WTC11 (cell line): ENCODE measurements at regions not wholly inside any gene's neighbourhood (a gene's known extent, or its start where the extent isn't known, plus 50 kb on each side); places are given as distances from the start of the nearest gene placed in this dataset.
"Not testable (repeated sequence)": the region's sequence is repeated elsewhere in the genome, so short reads cannot be mapped to it uniquely, and the experiment has no call there.

Experiments used
- ATAC-seq: fragments of 200-7000 bp; cut with Tn5 transposase; 2 replicates; pipeline ENCODE4 v1.10.0; 2021; ENCODE audit warnings: mild to moderate bottlenecking, moderate library complexity
- CTCF ChIA-PET: fragments of 300-600 bp; sonication (Branson Sonifier 250); formaldehyde crosslinking; loops from one replicate; lab custom pipeline; 2021; ENCODE audit warnings: antibody characterized with exemption; lab: Charles Lee
- POLR2A ChIA-PET: fragments of 350-600 bp; sonication (Branson Sonifier 250); formaldehyde crosslinking; loops from one replicate; lab custom pipeline; 2021; ENCODE audit warnings: antibody characterized with exemption; lab: Charles Lee
- DNase-seq: peaks from one replicate; pipeline ENCODE4 v3.0.0; 2021; ENCODE audit warnings: low spot score
- H3K27ac Mint-ChIP-seq: 2 replicates; pipeline ENCODE4 v1.8.0; 2021; ENCODE audit warnings: mixed read lengths
- H3K27me3 Mint-ChIP-seq: 2 replicates; pipeline ENCODE4 v1.8.0; 2021; ENCODE audit warnings: low read depth, mild to moderate bottlenecking, moderate library complexity, mixed read lengths
- H3K36me3 Mint-ChIP-seq: 2 replicates; pipeline ENCODE4 v1.8.0; 2021; ENCODE audit warnings: mixed read lengths
- H3K4me1 Mint-ChIP-seq: 2 replicates; pipeline ENCODE4 v1.8.0; 2022; ENCODE audit warnings: mixed read lengths
- H3K4me3 Mint-ChIP-seq: 2 replicates; pipeline ENCODE4 v1.8.0; 2021; ENCODE audit warnings: mild to moderate bottlenecking, moderate library complexity, mixed read lengths
- H3K9me3 Mint-ChIP-seq: 2 replicates; pipeline ENCODE4 v1.8.0; 2021; ENCODE audit warnings: mixed read lengths
- ATF2 ChIP-seq: sonication (generic); formaldehyde crosslinking; IDR thresholded peaks from 2 replicates; pipeline ENCODE4 v1.8.1; 2022; ENCODE audit warnings: low read depth, missing genetic modification reagents, borderline replicate concordance
- ELF4 ChIP-seq: sonication (generic); formaldehyde crosslinking; IDR thresholded peaks from 2 replicates; pipeline ENCODE4 v1.8.1; 2022; ENCODE audit warnings: low read depth, mild to moderate bottlenecking, moderate library complexity, missing genetic modification reagents
- FOXK1 ChIP-seq: sonication (generic); formaldehyde crosslinking; IDR thresholded peaks from 2 replicates; pipeline ENCODE4 v1.8.0; 2022; ENCODE audit warnings: mild to moderate bottlenecking, moderate library complexity, missing genetic modification reagents
- GRHL2 ChIP-seq: fragments of 250-450 bp; sonication (Bioruptor Pico); IDR thresholded peaks from 2 replicates; pipeline ENCODE4 v1.8.0; 2022; ENCODE audit warnings: mild to moderate bottlenecking, moderate library complexity; ENCODE audit not compliant: insufficient replicate concordance, severe bottlenecking
- HMGXB4 ChIP-seq: sonication (generic); formaldehyde crosslinking; IDR thresholded peaks from 2 replicates; pipeline ENCODE4 v1.8.1; 2023; ENCODE audit warnings: mild to moderate bottlenecking, moderate library complexity, missing genetic modification reagents
- MAX ChIP-seq: sonication (generic); formaldehyde crosslinking; IDR thresholded peaks from 2 replicates; pipeline ENCODE4 v1.8.0; 2022; ENCODE audit warnings: mild to moderate bottlenecking, missing genetic modification reagents
- NR1H2 ChIP-seq: sonication (generic); formaldehyde crosslinking; IDR thresholded peaks from 2 replicates; pipeline ENCODE4 v1.9.0; 2021; ENCODE audit warnings: mild to moderate bottlenecking, moderate library complexity, missing genetic modification reagents
- SMAD3 ChIP-seq: sonication (generic); formaldehyde crosslinking; IDR thresholded peaks from 2 replicates; pipeline ENCODE4 v1.8.0; 2022; ENCODE audit warnings: missing genetic modification reagents, mild to moderate bottlenecking, borderline replicate concordance
- USF1 ChIP-seq: sonication (generic); formaldehyde crosslinking; IDR thresholded peaks from 2 replicates; pipeline ENCODE4 v1.8.0; 2022; ENCODE audit warnings: mild to moderate bottlenecking, missing genetic modification reagents
- USF2 ChIP-seq: sonication (generic); formaldehyde crosslinking; IDR thresholded peaks from 2 replicates; pipeline ENCODE4 v1.8.1; 2023; ENCODE audit warnings: mild to moderate bottlenecking, missing genetic modification reagents, moderate library complexity
- ZBTB21 ChIP-seq: sonication (generic); formaldehyde crosslinking; IDR thresholded peaks from 2 replicates; pipeline ENCODE4 v1.8.1; 2023; ENCODE audit warnings: mild to moderate bottlenecking, missing genetic modification reagents, borderline replicate concordance
- ZNF281 ChIP-seq: sonication (generic); formaldehyde crosslinking; IDR thresholded peaks from 2 replicates; pipeline ENCODE4 v1.8.0; 2023; ENCODE audit warnings: mild to moderate bottlenecking, missing genetic modification reagents
- ZNF512 ChIP-seq: sonication (generic); formaldehyde crosslinking; IDR thresholded peaks from 2 replicates; pipeline ENCODE4 v1.8.1; 2022; ENCODE audit warnings: missing genetic modification reagents, borderline replicate concordance
- ZNF532 ChIP-seq: fragments of 250-450 bp; sonication (Bioruptor Pico); IDR thresholded peaks from 2 replicates; pipeline ENCODE4 v1.9.0; 2021; ENCODE audit warnings: mild to moderate bottlenecking, borderline replicate concordance

- H3K4me1 Mint-ChIP-seq, H3K27ac Mint-ChIP-seq, CTCF ChIA-PET, H3K36me3 Mint-ChIP-seq, ATAC-seq, H3K9me3 Mint-ChIP-seq, H3K27me3 Mint-ChIP-seq, POLR2A ChIA-PET, H3K4me3 Mint-ChIP-seq, DNase-seq: not testable (repeated sequence)
Measured at GRCh38 chr5:20711520-20712155, 723.6 kb upstream of the CDH18 start.

- H3K27me3 Mint-ChIP-seq, ATAC-seq, H3K27ac Mint-ChIP-seq, H3K36me3 Mint-ChIP-seq, POLR2A ChIA-PET, H3K4me3 Mint-ChIP-seq, CTCF ChIA-PET, DNase-seq, H3K9me3 Mint-ChIP-seq, H3K4me1 Mint-ChIP-seq: not testable (repeated sequence)
Measured at GRCh38 chr5:20707634-20708033, 719.6 kb upstream of the CDH18 start.

- ATAC-seq, result no peak
- no peak overlapping the region for H3K27ac Mint-ChIP-seq
- CTCF ChIA-PET, result no interaction called here
- TF ChIP-seq ELF4 (CRISPR knock-in tag) (no peak), ZNF281 (no peak), ZNF512 (CRISPR knock-in tag) (no peak), ATF2 (CRISPR knock-in tag) (no peak), SMAD3 (CRISPR knock-in tag) (no peak), USF1 (no peak), NR1H2 (no peak), MAX (CRISPR knock-in tag) (no peak), GRHL2 (CRISPR knock-in tag) (no peak), ZNF532 (CRISPR knock-in tag) (no peak), FOXK1 (CRISPR knock-in tag) (no peak), USF2 (CRISPR knock-in tag) (no peak), ZBTB21 (no peak), HMGXB4 (CRISPR knock-in tag) (no peak)
Measured at GRCh38 chr5:20694121-20694520, 706.1 kb upstream of the CDH18 start.

More at GRCh38 chr5:20694121-20694520, 706.1 kb upstream of the CDH18 start:
- Mint-ChIP-seq H3K27me3 (no peaks in the 10 kb centered on the region), H3K36me3 (no peaks in the 10 kb centered on the region), H3K4me3 (no peak overlapping the region), H3K4me1 (no peaks in the 10 kb centered on the region), H3K9me3 (peaks cover 7% of the 10 kb centered on the region; the same call in 1 of the 2 replicates)
- DNase-seq, result no peak
- POLR2A ChIA-PET, result no interaction called here
